GM21515 (cell line): ENCODE measurements at regions not wholly inside any gene's neighbourhood (a gene's known extent, or its start where the extent isn't known, plus 50 kb on each side); places are given as distances from the start of the nearest gene placed in this dataset.
"Not testable (repeated sequence)": the region's sequence is repeated elsewhere in the genome, so short reads cannot be mapped to it uniquely, and the experiment has no call there.

Experiments used
- ATAC-seq: cut with Tn5 transposase; IDR thresholded peaks from one replicate; pipeline ENCODE4 v1.9.1; 2021; ENCODE audit not compliant: unreplicated experiment

- ATAC-seq: no peak
Measured at GRCh38 chr5:124521461-124522230, 224.8 kb downstream of the ZNF608 start.

GRCh38 chr5:124519396-124519795, 227.0 kb downstream of the ZNF608 start:
- ATAC-seq: peak; percentile 75

- ATAC-seq: no peak
Measured at GRCh38 chr5:124516567-124516966, 229.9 kb downstream of the ZNF608 start.

- no peak for ATAC-seq
Measured at GRCh38 chr5:124515497-124516245, 230.8 kb downstream of the ZNF608 start.

- ATAC-seq: no peak
Measured at GRCh38 chr5:124514956-124515355, 231.5 kb downstream of the ZNF608 start.

- ATAC-seq: no peak
Measured at GRCh38 chr5:124512952-124513632, 233.3 kb downstream of the ZNF608 start.

GRCh38 chr5:124512236-124512635, 234.2 kb downstream of the ZNF608 start:
- ATAC-seq: no peak

- no peak for ATAC-seq
Measured at GRCh38 chr5:124511791-124512190, 234.6 kb downstream of the ZNF608 start.

GRCh38 chr5:124507688-124508087, 238.8 kb downstream of the ZNF608 start:
- no peak for ATAC-seq

GRCh38 chr5:124504081-124504916, 242.1 kb downstream of the ZNF608 start:
- peak; percentile 98 for ATAC-seq

- no peak for ATAC-seq
Measured at GRCh38 chr5:124502551-124502950, 243.9 kb downstream of the ZNF608 start.

GRCh38 chr5:124499818-124500217, 246.6 kb downstream of the ZNF608 start:
- ATAC-seq: not testable (repeated sequence)

GRCh38 chr5:124496968-124497367, 249.5 kb downstream of the ZNF608 start:
- not testable (repeated sequence) for ATAC-seq

GRCh38 chr5:124494540-124495116, 251.8 kb downstream of the ZNF608 start:
- ATAC-seq: no peak

- no peak for ATAC-seq
Measured at GRCh38 chr5:124492444-124493224, 253.8 kb downstream of the ZNF608 start.

- not testable (repeated sequence) for ATAC-seq
Measured at GRCh38 chr5:124490315-124490714, 256.1 kb downstream of the ZNF608 start.

- ATAC-seq: no peak
Measured at GRCh38 chr5:124481419-124481818, 265.0 kb downstream of the ZNF608 start.

GRCh38 chr5:124480964-124481363, 265.5 kb downstream of the ZNF608 start:
- ATAC-seq: no peak

- no peak for ATAC-seq
Measured at GRCh38 chr5:124480022-124480421, 266.4 kb downstream of the ZNF608 start.

- ATAC-seq: no peak
Measured at GRCh38 chr5:124478264-124478663, 268.2 kb downstream of the ZNF608 start.
